ENCODE measurements at regions not wholly inside any gene's neighbourhood (a gene's known extent, or its start where the extent isn't known, plus 50 kb on each side); places are given as distances from the start of the nearest gene placed in this dataset.

- Histone ChIP-seq H4K20me1 (ENCODE audit: insufficient read depth, low read depth, low read length) (no peaks in the 10 kb centered on the region), H3K27ac (ENCODE audit: low read length) (no peak overlapping the region), H3K9me3 (ENCODE audit: low read length) (peaks cover 11% of the 10 kb centered on the region)
Measured at GRCh38 chr3:72204452-72204851, 419.5 kb upstream of the PROK2 start.

GRCh38 chr3:72203613-72204349, 418.8 kb upstream of the PROK2 start:
- no peaks in the 10 kb centered on the region for H4K20me1 ChIP-seq (ENCODE audit: insufficient read depth, low read depth, low read length)
- peaks cover 11% of the 10 kb centered on the region for H3K9me3 ChIP-seq (ENCODE audit: low read length)
- no peaks in the 10 kb centered on the region for H3K79me2 ChIP-seq (ENCODE audit: low read length)
- no peak overlapping the region for H2AFZ ChIP-seq (ENCODE audit: low read length)
- no peak overlapping the region for H3K9ac ChIP-seq (ENCODE audit: low read length)
- no peaks in the 10 kb centered on the region for H3K36me3 ChIP-seq (ENCODE audit: insufficient read depth, low read length)
- no peak overlapping the region for H3K4me3 ChIP-seq (ENCODE audit: low read length)
- no peak overlapping the region for H3K27ac ChIP-seq (ENCODE audit: low read length)
- H3K4me2 ChIP-seq (ENCODE audit: low read depth, low read length, poor library complexity, severe bottlenecking) = no peak overlapping the region
- H3K27me3 ChIP-seq (ENCODE audit: low read length) = peaks cover 6% of the 10 kb centered on the region; the same call in 1 of the 2 replicates
- peaks cover 16% of the 10 kb centered on the region for H3K4me1 ChIP-seq (ENCODE audit: low read length)
- no peak for DNase-seq
- H3K9me2 ChIP-seq (replicated peaks; ENCODE audit: insufficient read depth, low read length) = no peaks in the 10 kb centered on the region

More at GRCh38 chr3:72204452-72204851, 419.5 kb upstream of the PROK2 start:
- Histone ChIP-seq H2AFZ (ENCODE audit: low read length) (no peak overlapping the region), H3K4me1 (ENCODE audit: low read length) (peaks cover 23% of the 10 kb centered on the region), H3K9me2 (replicated peaks; ENCODE audit: insufficient read depth, low read length) (no peaks in the 10 kb centered on the region), H3K9ac (ENCODE audit: low read length) (no peak overlapping the region), H3K4me2 (ENCODE audit: low read depth, low read length, poor library complexity, severe bottlenecking) (no peak overlapping the region), H3K4me3 (ENCODE audit: low read length) (no peak overlapping the region), H3K79me2 (ENCODE audit: low read length) (no peaks in the 10 kb centered on the region), H3K27me3 (ENCODE audit: low read length) (peaks cover 6% of the 10 kb centered on the region; the same call in 1 of the 2 replicates), H3K36me3 (ENCODE audit: insufficient read depth, low read length) (no peaks in the 10 kb centered on the region)
- no peak for DNase-seq

GRCh38 chr3:72203105-72203504, 418.2 kb upstream of the PROK2 start:
- Histone ChIP-seq H4K20me1 (ENCODE audit: insufficient read depth, low read depth, low read length) (no peaks in the 10 kb centered on the region), H3K4me2 (ENCODE audit: low read depth, low read length, poor library complexity, severe bottlenecking) (no peak overlapping the region), H2AFZ (ENCODE audit: low read length) (no peak overlapping the region), H3K27ac (ENCODE audit: low read length) (no peak overlapping the region), H3K4me3 (ENCODE audit: low read length) (no peak overlapping the region), H3K9ac (ENCODE audit: low read length) (no peak overlapping the region), H3K9me2 (replicated peaks; ENCODE audit: insufficient read depth, low read length) (no peaks in the 10 kb centered on the region), H3K4me1 (ENCODE audit: low read length) (peaks cover 11% of the 10 kb centered on the region), H3K9me3 (ENCODE audit: low read length) (peaks cover 11% of the 10 kb centered on the region), H3K27me3 (ENCODE audit: low read length) (peaks cover 6% of the 10 kb centered on the region; the same call in 1 of the 2 replicates), H3K36me3 (ENCODE audit: insufficient read depth, low read length) (no peaks in the 10 kb centered on the region), H3K79me2 (ENCODE audit: low read length) (no peaks in the 10 kb centered on the region)
- no peak for DNase-seq

- H3K27ac ChIP-seq (ENCODE audit: low read length) = no peak overlapping the region
Measured at GRCh38 chr3:72200332-72200731, 415.4 kb upstream of the PROK2 start.

GRCh38 chr3:72199530-72199929, 414.6 kb upstream of the PROK2 start:
- Histone ChIP-seq H3K27ac (ENCODE audit: low read length) (no peak overlapping the region), H3K27me3 (ENCODE audit: low read length) (peaks cover 6% of the 10 kb centered on the region; the same call in 1 of the 2 replicates), H3K4me2 (ENCODE audit: low read depth, low read length, poor library complexity, severe bottlenecking) (no peak overlapping the region), H2AFZ (ENCODE audit: low read length) (no peak overlapping the region), H3K36me3 (ENCODE audit: insufficient read depth, low read length) (no peaks in the 10 kb centered on the region), H4K20me1 (ENCODE audit: insufficient read depth, low read depth, low read length) (no peaks in the 10 kb centered on the region), H3K4me3 (ENCODE audit: low read length) (no peak overlapping the region), H3K9me2 (replicated peaks; ENCODE audit: insufficient read depth, low read length) (no peaks in the 10 kb centered on the region), H3K79me2 (ENCODE audit: low read length) (no peaks in the 10 kb centered on the region), H3K9me3 (ENCODE audit: low read length) (peaks cover 11% of the 10 kb centered on the region), H3K9ac (ENCODE audit: low read length) (no peak overlapping the region), H3K4me1 (ENCODE audit: low read length) (peaks cover 17% of the 10 kb centered on the region)
- no peak for DNase-seq

More at GRCh38 chr3:72200332-72200731, 415.4 kb upstream of the PROK2 start:
- no peaks in the 10 kb centered on the region for H3K79me2 ChIP-seq (ENCODE audit: low read length)
- peaks cover 11% of the 10 kb centered on the region for H3K9me3 ChIP-seq (ENCODE audit: low read length)
- H4K20me1 ChIP-seq (ENCODE audit: insufficient read depth, low read depth, low read length) = no peaks in the 10 kb centered on the region
- DNase-seq = no peak
- no peak overlapping the region for H3K9ac ChIP-seq (ENCODE audit: low read length)
- H3K4me2 ChIP-seq (ENCODE audit: low read depth, low read length, poor library complexity, severe bottlenecking) = no peak overlapping the region
- H3K27me3 ChIP-seq (ENCODE audit: low read length) = peaks cover 6% of the 10 kb centered on the region; the same call in 1 of the 2 replicates
- H3K4me1 ChIP-seq (ENCODE audit: low read length) = peaks cover 19% of the 10 kb centered on the region
- no peak overlapping the region for H2AFZ ChIP-seq (ENCODE audit: low read length)
- H3K36me3 ChIP-seq (ENCODE audit: insufficient read depth, low read length) = no peaks in the 10 kb centered on the region
- H3K4me3 ChIP-seq (ENCODE audit: low read length) = no peak overlapping the region
- H3K9me2 ChIP-seq (replicated peaks; ENCODE audit: insufficient read depth, low read length) = no peaks in the 10 kb centered on the region

GRCh38 chr3:72196377-72196929, 411.5 kb upstream of the PROK2 start:
- Histone ChIP-seq H3K9me3 (ENCODE audit: low read length) (peaks cover 14% of the 10 kb centered on the region), H3K4me3 (ENCODE audit: low read length) (no peak overlapping the region), H3K36me3 (ENCODE audit: insufficient read depth, low read length) (no peaks in the 10 kb centered on the region; the same call in 1 of the 2 replicates), H3K4me2 (ENCODE audit: low read depth, low read length, poor library complexity, severe bottlenecking) (no peak overlapping the region), H4K20me1 (ENCODE audit: insufficient read depth, low read depth, low read length) (no peaks in the 10 kb centered on the region), H3K79me2 (ENCODE audit: low read length) (no peaks in the 10 kb centered on the region), H3K9me2 (replicated peaks; ENCODE audit: insufficient read depth, low read length) (no peaks in the 10 kb centered on the region), H3K4me1 (ENCODE audit: low read length) (peaks cover 8% of the 10 kb centered on the region), H3K27ac (ENCODE audit: low read length) (no peak overlapping the region), H2AFZ (ENCODE audit: low read length) (no peak overlapping the region), H3K9ac (ENCODE audit: low read length) (no peak overlapping the region), H3K27me3 (ENCODE audit: low read length) (no peaks in the 10 kb centered on the region; the same call in 1 of the 2 replicates)
- DNase-seq = no peak

- peaks cover 8% of the 10 kb centered on the region for H3K4me1 ChIP-seq (ENCODE audit: low read length)
- H3K9me2 ChIP-seq (replicated peaks; ENCODE audit: insufficient read depth, low read length) = no peaks in the 10 kb centered on the region
- no peaks in the 10 kb centered on the region for H3K27me3 ChIP-seq (ENCODE audit: low read length)
- no peak overlapping the region for H3K4me3 ChIP-seq (ENCODE audit: low read length)
- H3K9me3 ChIP-seq (ENCODE audit: low read length) = peaks cover 13% of the 10 kb centered on the region
- H3K27ac ChIP-seq (ENCODE audit: low read length) = no peak overlapping the region
- H4K20me1 ChIP-seq (ENCODE audit: insufficient read depth, low read depth, low read length) = no peaks in the 10 kb centered on the region
- no peak overlapping the region for H2AFZ ChIP-seq (ENCODE audit: low read length)
- no peak overlapping the region for H3K4me2 ChIP-seq (ENCODE audit: low read depth, low read length, poor library complexity, severe bottlenecking)
- H3K36me3 ChIP-seq (ENCODE audit: insufficient read depth, low read length) = no peaks in the 10 kb centered on the region; the same call in 1 of the 2 replicates
- no peaks in the 10 kb centered on the region for H3K79me2 ChIP-seq (ENCODE audit: low read length)
- no peak overlapping the region for H3K9ac ChIP-seq (ENCODE audit: low read length)
- no peak for DNase-seq
Measured at GRCh38 chr3:72195895-72196294, 410.9 kb upstream of the PROK2 start.

- DNase-seq = no peak
- no peak overlapping the region for H3K4me2 ChIP-seq (ENCODE audit: low read depth, low read length, poor library complexity, severe bottlenecking)
- no peak overlapping the region for H3K4me3 ChIP-seq (ENCODE audit: low read length)
- no peak overlapping the region for H2AFZ ChIP-seq (ENCODE audit: low read length)
- H3K36me3 ChIP-seq (ENCODE audit: insufficient read depth, low read length) = no peaks in the 10 kb centered on the region; the same call in 1 of the 2 replicates
- H3K79me2 ChIP-seq (ENCODE audit: low read length) = no peaks in the 10 kb centered on the region
- peaks cover 8% of the 10 kb centered on the region for H3K4me1 ChIP-seq (ENCODE audit: low read length)
- no peak overlapping the region for H3K27ac ChIP-seq (ENCODE audit: low read length)
- no peak overlapping the region for H3K9ac ChIP-seq (ENCODE audit: low read length)
- H3K9me3 ChIP-seq (ENCODE audit: low read length) = peaks cover 7% of the 10 kb centered on the region
- no peaks in the 10 kb centered on the region for H4K20me1 ChIP-seq (ENCODE audit: insufficient read depth, low read depth, low read length)
- H3K27me3 ChIP-seq (ENCODE audit: low read length) = no peaks in the 10 kb centered on the region
- no peaks in the 10 kb centered on the region for H3K9me2 ChIP-seq (replicated peaks; ENCODE audit: insufficient read depth, low read length)
Measured at GRCh38 chr3:72194458-72194857, 409.5 kb upstream of the PROK2 start.
